ENCODE measurements at regions not wholly inside any gene's neighbourhood (a gene's known extent, or its start where the extent isn't known, plus 50 kb on each side); places are given as distances from the start of the nearest gene placed in this dataset.
"Not testable (repeated sequence)": the region's sequence is repeated elsewhere in the genome, so short reads cannot be mapped to it uniquely, and the experiment has no call there.

- in situ Hi-C loops (cut with HindIII; ENCODE audit: low pct_unique_long_range_greater_than_20kb, low sequenced_read_pairs) = no loop called here
- no peak for DNase-seq (ENCODE audit: low read depth in 1 of 2, low spot score in 1 of 2)
- TF ChIP-seq JUND (IDR thresholded peaks at IDR 0.05; ENCODE audit: low read depth) = no peak
These were observed 129.8 kb upstream of the ZNF366 start for GRCh38 chr5:72637058-72637457.

GRCh38 chr5:72636565-72636964 is 129.4 kb upstream of the ZNF366 start:
- DNase-seq (ENCODE audit: low read depth in 1 of 2, low spot score in 1 of 2); in situ Hi-C loops (cut with HindIII; ENCODE audit: low pct_unique_long_range_greater_than_20kb, low sequenced_read_pairs): not testable (repeated sequence)

GRCh38 chr5:72634444-72634843 is 127.2 kb upstream of the ZNF366 start:
- in situ Hi-C loops (cut with HindIII; ENCODE audit: low pct_unique_long_range_greater_than_20kb, low sequenced_read_pairs) = no loop called here

GRCh38 chr5:72633649-72634048 is 126.4 kb upstream of the ZNF366 start:
- in situ Hi-C loops (cut with HindIII; ENCODE audit: low pct_unique_long_range_greater_than_20kb, low sequenced_read_pairs) = no loop called here
- no peak for DNase-seq (ENCODE audit: low read depth in 1 of 2, low spot score in 1 of 2)
- no peak for TF ChIP-seq JUND (IDR thresholded peaks at IDR 0.05; ENCODE audit: low read depth)

More at GRCh38 chr5:72634444-72634843, 127.2 kb upstream of the ZNF366 start:
- DNase-seq (ENCODE audit: low read depth in 1 of 2, low spot score in 1 of 2) = no peak
- no peak for TF ChIP-seq JUND (IDR thresholded peaks at IDR 0.05; ENCODE audit: low read depth)

GRCh38 chr5:72633041-72633445 is 125.8 kb upstream of the ZNF366 start:
- no peak for TF ChIP-seq JUND (IDR thresholded peaks at IDR 0.05; ENCODE audit: low read depth)
- no peak for DNase-seq (ENCODE audit: low read depth in 1 of 2, low spot score in 1 of 2)
- in situ Hi-C loops (cut with HindIII; ENCODE audit: low pct_unique_long_range_greater_than_20kb, low sequenced_read_pairs) = no loop called here

- DNase-seq (ENCODE audit: low read depth in 1 of 2, low spot score in 1 of 2) = no peak
- in situ Hi-C loops (cut with HindIII; ENCODE audit: low pct_unique_long_range_greater_than_20kb, low sequenced_read_pairs) = no loop called here
- no peak for TF ChIP-seq JUND (IDR thresholded peaks at IDR 0.05; ENCODE audit: low read depth)
These were observed 123.5 kb upstream of the ZNF366 start for GRCh38 chr5:72630721-72631120.

GRCh38 chr5:72630081-72630480 is 122.9 kb upstream of the ZNF366 start:
- in situ Hi-C loops (cut with HindIII; ENCODE audit: low pct_unique_long_range_greater_than_20kb, low sequenced_read_pairs) = no loop called here
- DNase-seq (ENCODE audit: low read depth in 1 of 2, low spot score in 1 of 2) = no peak
- TF ChIP-seq JUND (IDR thresholded peaks at IDR 0.05; ENCODE audit: low read depth) = no peak

- DNase-seq (ENCODE audit: low read depth in 1 of 2, low spot score in 1 of 2) = no peak
- no peak for TF ChIP-seq JUND (IDR thresholded peaks at IDR 0.05; ENCODE audit: low read depth)
- in situ Hi-C loops (cut with HindIII; ENCODE audit: low pct_unique_long_range_greater_than_20kb, low sequenced_read_pairs) = no loop called here
These were observed 121.7 kb upstream of the ZNF366 start for GRCh38 chr5:72628771-72629371.

GRCh38 chr5:72625332-72625731 is 118.1 kb upstream of the ZNF366 start:
- no peak for DNase-seq (ENCODE audit: low read depth in 1 of 2, low spot score in 1 of 2)
- no peak for TF ChIP-seq JUND (IDR thresholded peaks at IDR 0.05; ENCODE audit: low read depth)
- in situ Hi-C loops (cut with HindIII; ENCODE audit: low pct_unique_long_range_greater_than_20kb, low sequenced_read_pairs) = no loop called here

- in situ Hi-C loops (cut with HindIII; ENCODE audit: low pct_unique_long_range_greater_than_20kb, low sequenced_read_pairs) = no loop called here
- no peak for TF ChIP-seq JUND (IDR thresholded peaks at IDR 0.05; ENCODE audit: low read depth)
- DNase-seq (ENCODE audit: low read depth in 1 of 2, low spot score in 1 of 2) = no peak
These were observed 117.5 kb upstream of the ZNF366 start for GRCh38 chr5:72624641-72625236.

- TF ChIP-seq JUND (IDR thresholded peaks at IDR 0.05; ENCODE audit: low read depth) = no peak
- DNase-seq (ENCODE audit: low read depth in 1 of 2, low spot score in 1 of 2) = no peak
- in situ Hi-C loops (cut with HindIII; ENCODE audit: low pct_unique_long_range_greater_than_20kb, low sequenced_read_pairs) = no loop called here
These were observed 116.7 kb upstream of the ZNF366 start for GRCh38 chr5:72623936-72624335.

GRCh38 chr5:72623323-72623722 is 116.1 kb upstream of the ZNF366 start:
- DNase-seq (ENCODE audit: low read depth in 1 of 2, low spot score in 1 of 2) = no peak

GRCh38 chr5:72622170-72622760 is 115.1 kb upstream of the ZNF366 start:
- TF ChIP-seq JUND (IDR thresholded peaks at IDR 0.05; ENCODE audit: low read depth) = no peak
- in situ Hi-C loops (cut with HindIII; ENCODE audit: low pct_unique_long_range_greater_than_20kb, low sequenced_read_pairs) = no loop called here
- no peak for DNase-seq (ENCODE audit: low read depth in 1 of 2, low spot score in 1 of 2)

More at GRCh38 chr5:72623323-72623722, 116.1 kb upstream of the ZNF366 start:
- no peak for TF ChIP-seq JUND (IDR thresholded peaks at IDR 0.05; ENCODE audit: low read depth)
- in situ Hi-C loops (cut with HindIII; ENCODE audit: low pct_unique_long_range_greater_than_20kb, low sequenced_read_pairs) = no loop called here
